ENCODE measurements at regions not wholly inside any gene's neighbourhood (a gene's known extent, or its start where the extent isn't known, plus 50 kb on each side); places are given as distances from the start of the nearest gene placed in this dataset.

DNA sequence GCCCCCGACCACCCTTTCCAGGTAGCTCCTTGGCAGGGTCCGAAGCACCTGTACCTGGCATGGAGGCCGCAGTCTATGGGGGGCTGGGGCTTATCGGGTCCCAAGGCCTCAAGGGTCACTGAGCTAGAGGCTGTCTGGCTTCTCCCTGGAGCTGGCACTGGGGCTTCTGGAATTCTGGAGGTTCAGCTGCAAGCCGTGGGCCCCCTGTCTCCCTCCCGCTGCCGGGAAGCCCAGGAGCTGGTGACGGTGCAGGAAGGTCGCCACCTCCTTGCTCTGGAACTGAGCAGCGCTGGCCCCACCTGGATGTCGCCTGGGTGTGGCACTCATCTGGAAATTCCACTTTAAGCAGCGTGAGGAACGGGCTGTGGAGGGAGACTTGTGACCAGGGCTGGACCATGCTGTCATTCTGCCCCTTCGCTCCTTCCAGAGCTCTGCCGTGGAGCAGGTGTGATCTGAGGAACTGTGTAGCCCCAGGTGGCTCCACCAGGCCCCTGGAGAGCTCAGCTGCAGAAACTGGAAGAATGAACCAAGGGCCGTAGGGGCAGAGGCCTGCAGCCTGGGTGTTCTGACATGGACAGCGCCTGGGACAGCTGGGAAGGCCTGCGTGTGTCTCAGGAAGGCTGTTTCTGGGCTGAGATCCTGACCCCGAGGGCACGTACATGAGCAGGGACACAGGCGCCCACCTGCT is 129.7 kb upstream of the PPP2R2D start:
- H3K27me3 ChIP-seq (ENCODE audit: control insufficient read depth, insufficient read depth, low read length) = no peaks in the 10 kb centered on the region
- DNase-seq (ENCODE audit: low read depth) (no peak), FAIRE-seq (no peak)
- H3K36me3 ChIP-seq (ENCODE audit: control insufficient read depth, insufficient read depth, low read length) = no peaks in the 10 kb centered on the region
- H3K4me3 ChIP-seq (ENCODE audit: low read depth, low read length) = no peak overlapping the region
- TF ChIP-seq, protein P1, sequence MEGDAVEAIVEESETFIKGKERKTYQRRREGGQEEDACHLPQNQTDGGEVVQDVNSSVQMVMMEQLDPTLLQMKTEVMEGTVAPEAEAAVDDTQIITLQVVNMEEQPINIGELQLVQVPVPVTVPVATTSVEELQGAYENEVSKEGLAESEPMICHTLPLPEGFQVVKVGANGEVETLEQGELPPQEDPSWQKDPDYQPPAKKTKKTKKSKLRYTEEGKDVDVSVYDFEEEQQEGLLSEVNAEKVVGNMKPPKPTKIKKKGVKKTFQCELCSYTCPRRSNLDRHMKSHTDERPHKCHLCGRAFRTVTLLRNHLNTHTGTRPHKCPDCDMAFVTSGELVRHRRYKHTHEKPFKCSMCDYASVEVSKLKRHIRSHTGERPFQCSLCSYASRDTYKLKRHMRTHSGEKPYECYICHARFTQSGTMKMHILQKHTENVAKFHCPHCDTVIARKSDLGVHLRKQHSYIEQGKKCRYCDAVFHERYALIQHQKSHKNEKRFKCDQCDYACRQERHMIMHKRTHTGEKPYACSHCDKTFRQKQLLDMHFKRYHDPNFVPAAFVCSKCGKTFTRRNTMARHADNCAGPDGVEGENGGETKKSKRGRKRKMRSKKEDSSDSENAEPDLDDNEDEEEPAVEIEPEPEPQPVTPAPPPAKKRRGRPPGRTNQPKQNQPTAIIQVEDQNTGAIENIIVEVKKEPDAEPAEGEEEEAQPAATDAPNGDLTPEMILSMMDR (IDR thresholded peaks at IDR 0.05; ENCODE audit: insufficient read depth, low read length, severe bottlenecking) = no peak

DNA sequence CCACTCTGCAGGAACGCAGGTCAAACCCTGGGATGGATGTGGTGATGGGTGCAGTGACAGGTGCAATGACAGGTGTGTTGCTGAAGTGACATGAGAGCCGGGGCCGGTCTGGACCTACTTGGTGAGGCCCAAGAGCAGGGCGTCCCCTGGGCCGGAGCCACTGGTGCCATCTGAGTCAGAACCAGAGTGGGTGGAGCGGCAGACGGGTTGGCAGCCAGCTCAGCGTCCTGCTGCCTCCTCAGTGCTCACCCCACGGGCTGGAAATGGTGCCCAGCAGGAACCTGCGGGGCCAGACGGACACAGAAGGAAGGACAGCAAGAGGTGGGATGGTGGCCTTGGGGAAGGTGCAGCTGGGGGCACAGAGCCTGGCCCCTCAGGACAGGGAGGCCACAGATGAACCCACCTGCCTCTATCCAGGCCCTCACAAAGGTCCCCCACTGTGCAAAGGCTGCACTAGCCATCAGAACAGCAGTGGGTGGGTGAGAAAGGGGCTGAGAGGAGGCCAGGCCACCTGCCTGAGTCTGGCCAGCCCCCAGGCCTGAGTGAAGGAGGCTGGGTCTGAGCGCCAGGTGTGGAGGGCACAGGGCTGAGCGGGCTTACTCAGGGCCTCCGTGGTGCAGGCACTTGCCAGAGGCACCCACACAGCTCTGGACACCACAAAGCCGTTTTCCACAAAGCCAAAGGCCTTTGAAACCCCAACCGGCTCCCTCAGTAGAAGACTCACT is 129.0 kb upstream of the PPP2R2D start:
- no peak for DNase-seq (ENCODE audit: low read depth)
- no peaks in the 10 kb centered on the region for H3K36me3 ChIP-seq (ENCODE audit: control insufficient read depth, insufficient read depth, low read length)
- FAIRE-seq = no peak
- H3K4me3 ChIP-seq (ENCODE audit: low read depth, low read length) = no peak overlapping the region
- TF ChIP-seq, protein P1 (IDR thresholded peaks at IDR 0.05; ENCODE audit: insufficient read depth, low read length, severe bottlenecking) = no peak
- no peaks in the 10 kb centered on the region for H3K27me3 ChIP-seq (ENCODE audit: control insufficient read depth, insufficient read depth, low read length)

DNA sequence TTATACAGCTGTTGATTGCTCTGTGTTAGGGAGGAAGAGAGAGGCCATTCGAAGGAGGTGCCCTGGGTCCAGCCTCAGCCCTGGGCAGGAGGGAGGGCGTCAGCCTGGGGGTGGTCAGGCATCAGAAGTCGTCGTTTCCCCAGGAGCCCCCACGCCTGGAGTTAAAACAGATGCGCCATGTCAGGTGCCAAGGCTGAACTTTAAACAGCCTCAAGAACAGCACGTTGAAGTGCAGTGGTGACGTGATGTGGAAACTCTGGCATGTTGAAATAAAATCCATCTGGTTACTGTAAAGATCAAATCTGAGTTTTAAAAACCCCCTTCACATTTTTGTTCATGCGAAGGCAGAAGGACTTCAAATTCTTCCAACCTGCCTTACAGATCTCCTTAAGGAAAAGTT is 128.4 kb upstream of the PPP2R2D start:
- H3K27me3 ChIP-seq (ENCODE audit: control insufficient read depth, insufficient read depth, low read length) = no peaks in the 10 kb centered on the region
- H3K4me3 ChIP-seq (ENCODE audit: low read depth, low read length) = no peak overlapping the region
- FAIRE-seq (no peak), DNase-seq (ENCODE audit: low read depth) (no peak)
- TF ChIP-seq, protein P1 (IDR thresholded peaks at IDR 0.05; ENCODE audit: insufficient read depth, low read length, severe bottlenecking) = no peak
- no peaks in the 10 kb centered on the region for H3K36me3 ChIP-seq (ENCODE audit: control insufficient read depth, insufficient read depth, low read length)

DNA sequence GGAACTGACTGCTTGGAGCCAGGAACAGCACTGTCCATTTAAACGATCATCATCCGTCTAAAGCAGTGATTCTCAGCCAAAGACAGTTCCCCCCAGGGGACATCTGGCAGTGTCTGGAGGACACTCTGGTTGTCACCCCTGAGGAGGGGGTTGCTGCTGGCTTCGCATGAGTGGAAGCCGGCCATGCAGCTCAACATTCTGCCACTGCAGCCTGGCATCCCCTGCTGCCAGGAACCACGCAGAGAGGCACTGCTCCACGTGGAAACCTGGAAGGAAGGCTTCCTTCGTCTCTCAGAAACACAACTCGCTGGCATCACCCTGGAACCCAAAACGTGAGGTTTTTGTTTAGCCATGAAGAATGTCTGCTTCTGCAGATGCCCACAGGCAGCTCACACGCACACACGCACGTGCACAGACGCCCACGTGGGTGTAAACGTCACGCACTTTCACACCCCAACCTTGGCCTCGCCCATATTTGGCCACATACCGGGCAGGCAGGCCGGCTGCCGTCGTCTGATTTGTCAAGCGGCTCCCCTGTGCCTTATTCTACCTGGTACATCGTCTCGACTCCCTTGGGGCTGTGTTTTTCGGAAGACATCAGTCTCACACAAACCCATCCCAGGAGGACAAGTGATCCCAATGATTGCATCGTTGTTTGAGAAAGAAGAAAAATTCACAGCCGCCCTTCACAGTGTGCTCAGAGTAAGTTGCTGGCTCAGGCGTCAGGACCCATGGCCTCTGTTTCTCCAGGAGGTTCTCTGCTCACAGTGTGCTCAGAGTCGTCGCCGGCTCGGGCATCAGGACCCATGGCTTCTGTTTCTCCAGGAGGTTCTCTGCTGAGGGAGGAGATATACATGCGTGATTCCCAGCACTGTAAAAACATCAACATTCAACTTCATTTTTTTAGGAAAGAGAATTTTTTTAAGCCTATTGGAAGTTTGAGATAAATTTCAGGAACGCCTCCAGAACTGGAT is 127.2 kb upstream of the PPP2R2D start:
- TF ChIP-seq, protein P1 (IDR thresholded peaks at IDR 0.05; ENCODE audit: insufficient read depth, low read length, severe bottlenecking) = no peak
- no peak for FAIRE-seq
- Histone ChIP-seq H3K36me3 (ENCODE audit: control insufficient read depth, insufficient read depth, low read length) (no peaks in the 10 kb centered on the region), H3K27me3 (ENCODE audit: control insufficient read depth, insufficient read depth, low read length) (no peaks in the 10 kb centered on the region), H3K4me3 (ENCODE audit: low read depth, low read length) (no peak overlapping the region)
- DNase-seq (ENCODE audit: low read depth) = no peak

DNA sequence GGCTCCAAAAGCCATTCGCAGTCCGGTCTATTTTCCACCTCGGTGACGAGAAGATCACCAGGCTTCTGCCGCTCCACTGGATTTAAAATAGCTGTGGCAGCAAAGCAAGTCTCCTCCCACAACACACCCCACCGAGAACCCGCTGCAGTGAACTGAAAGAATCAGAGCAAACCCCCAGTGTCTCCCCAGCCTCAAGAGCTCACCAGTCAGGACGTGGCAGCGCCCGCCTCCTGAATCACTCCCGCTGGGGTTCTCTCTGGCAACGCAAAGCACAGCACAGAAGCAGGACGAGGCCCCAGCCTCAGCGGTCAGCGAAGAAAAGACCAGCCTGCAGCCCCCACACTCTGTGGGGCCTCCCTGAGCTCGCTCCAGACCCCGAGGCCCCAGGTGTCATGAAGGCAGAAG is 126.1 kb upstream of the PPP2R2D start:
- H3K27me3 ChIP-seq (ENCODE audit: control insufficient read depth, insufficient read depth, low read length) = no peaks in the 10 kb centered on the region
- FAIRE-seq = no peak

More for the DNA sequence above, 126.1 kb upstream of the PPP2R2D start:
- Histone ChIP-seq H3K4me3 (ENCODE audit: low read depth, low read length) (no peak overlapping the region), H3K36me3 (ENCODE audit: control insufficient read depth, insufficient read depth, low read length) (no peaks in the 10 kb centered on the region)
- TF ChIP-seq, protein P1 (IDR thresholded peaks at IDR 0.05; ENCODE audit: insufficient read depth, low read length, severe bottlenecking) = no peak
- no peak for DNase-seq (ENCODE audit: low read depth)

Data from bronchial epithelial cell (primary cell).